ENCODE measurements at regions not wholly inside any gene's neighbourhood (a gene's known extent, or its start where the extent isn't known, plus 50 kb on each side); places are given as distances from the start of the nearest gene placed in this dataset.
"Not testable (repeated sequence)": the region's sequence is repeated elsewhere in the genome, so short reads cannot be mapped to it uniquely, and the experiment has no call there.

DNA sequence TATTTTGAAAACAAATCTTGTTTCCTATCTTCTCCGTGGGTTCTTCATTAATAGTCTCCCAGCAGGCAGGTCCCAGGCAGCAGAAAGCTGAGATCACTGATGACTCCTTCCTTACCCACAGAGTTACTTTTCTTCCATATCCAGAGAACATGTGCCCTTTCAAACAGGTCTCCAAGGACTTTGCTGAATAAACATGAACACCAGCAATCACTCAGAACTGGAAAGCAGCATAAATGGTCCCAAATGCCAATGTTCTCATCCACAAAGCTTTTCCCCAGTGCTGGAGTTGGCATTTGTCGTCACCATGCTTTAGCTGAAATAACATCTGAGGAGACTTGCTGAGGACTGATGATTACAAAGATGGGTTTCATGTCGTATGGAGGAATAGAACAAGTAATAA lies 134.0 kb downstream of the YIPF5 start:
- H3K4me1 ChIP-seq = no peaks in the 10 kb centered on the region
- DNase-seq (ENCODE audit: low spot score in 2 of 2) = no peak
- H3K27me3 ChIP-seq = no peaks in the 10 kb centered on the region
- H3K4me3 ChIP-seq = no peak overlapping the region
- no peaks in the 10 kb centered on the region for H3K9me3 ChIP-seq
- intact Hi-C loops (cut with DNase I) = no loop called here
- TF ChIP-seq, protein P1, sequence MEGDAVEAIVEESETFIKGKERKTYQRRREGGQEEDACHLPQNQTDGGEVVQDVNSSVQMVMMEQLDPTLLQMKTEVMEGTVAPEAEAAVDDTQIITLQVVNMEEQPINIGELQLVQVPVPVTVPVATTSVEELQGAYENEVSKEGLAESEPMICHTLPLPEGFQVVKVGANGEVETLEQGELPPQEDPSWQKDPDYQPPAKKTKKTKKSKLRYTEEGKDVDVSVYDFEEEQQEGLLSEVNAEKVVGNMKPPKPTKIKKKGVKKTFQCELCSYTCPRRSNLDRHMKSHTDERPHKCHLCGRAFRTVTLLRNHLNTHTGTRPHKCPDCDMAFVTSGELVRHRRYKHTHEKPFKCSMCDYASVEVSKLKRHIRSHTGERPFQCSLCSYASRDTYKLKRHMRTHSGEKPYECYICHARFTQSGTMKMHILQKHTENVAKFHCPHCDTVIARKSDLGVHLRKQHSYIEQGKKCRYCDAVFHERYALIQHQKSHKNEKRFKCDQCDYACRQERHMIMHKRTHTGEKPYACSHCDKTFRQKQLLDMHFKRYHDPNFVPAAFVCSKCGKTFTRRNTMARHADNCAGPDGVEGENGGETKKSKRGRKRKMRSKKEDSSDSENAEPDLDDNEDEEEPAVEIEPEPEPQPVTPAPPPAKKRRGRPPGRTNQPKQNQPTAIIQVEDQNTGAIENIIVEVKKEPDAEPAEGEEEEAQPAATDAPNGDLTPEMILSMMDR (IDR thresholded peaks at IDR 0.05) = no peak
- no peak overlapping the region for H3K27ac ChIP-seq
- H3K36me3 ChIP-seq = no peaks in the 10 kb centered on the region

DNA sequence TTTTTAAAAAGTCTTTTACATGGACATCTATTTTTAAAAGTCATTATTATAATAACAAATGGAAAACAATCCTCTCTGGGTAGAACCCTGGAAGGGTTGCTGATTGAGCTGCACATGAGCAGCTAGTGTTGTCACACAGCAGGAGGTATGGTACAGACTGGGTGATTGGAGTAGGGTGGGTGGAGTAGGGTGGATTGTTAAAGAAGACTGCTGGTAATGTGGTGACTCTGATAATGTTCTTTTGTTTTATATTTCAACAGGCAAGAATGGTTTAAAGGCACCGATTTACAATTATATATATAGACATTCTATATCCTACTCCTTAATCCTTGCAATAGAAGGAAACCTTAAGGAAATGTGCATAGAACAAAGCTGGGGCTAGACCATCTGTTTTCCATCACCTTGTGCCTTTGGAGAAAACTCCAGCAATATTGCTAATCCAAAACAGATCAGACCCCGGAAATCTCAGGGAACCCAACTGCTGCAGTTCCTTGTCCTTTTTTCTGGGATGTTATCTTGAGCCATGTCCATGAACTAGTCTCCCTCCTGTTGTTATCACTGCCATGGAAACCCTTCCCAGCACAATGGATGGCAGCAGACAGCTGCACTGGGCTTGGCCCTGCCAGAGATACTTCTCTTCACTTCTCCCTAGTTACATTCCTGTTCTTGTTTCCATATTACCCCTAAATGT lies 129.7 kb downstream of the YIPF5 start:
- TF ChIP-seq, protein P1 (IDR thresholded peaks at IDR 0.05) = no peak
- no peaks in the 10 kb centered on the region for H3K36me3 ChIP-seq
- H3K27ac ChIP-seq = no peak overlapping the region
- intact Hi-C loops (cut with DNase I) = no loop called here
- no peak for DNase-seq (ENCODE audit: low spot score in 2 of 2)
- no peak overlapping the region for H3K4me3 ChIP-seq
- no peaks in the 10 kb centered on the region for H3K27me3 ChIP-seq
- H3K9me3 ChIP-seq = no peaks in the 10 kb centered on the region
- no peaks in the 10 kb centered on the region for H3K4me1 ChIP-seq

DNA sequence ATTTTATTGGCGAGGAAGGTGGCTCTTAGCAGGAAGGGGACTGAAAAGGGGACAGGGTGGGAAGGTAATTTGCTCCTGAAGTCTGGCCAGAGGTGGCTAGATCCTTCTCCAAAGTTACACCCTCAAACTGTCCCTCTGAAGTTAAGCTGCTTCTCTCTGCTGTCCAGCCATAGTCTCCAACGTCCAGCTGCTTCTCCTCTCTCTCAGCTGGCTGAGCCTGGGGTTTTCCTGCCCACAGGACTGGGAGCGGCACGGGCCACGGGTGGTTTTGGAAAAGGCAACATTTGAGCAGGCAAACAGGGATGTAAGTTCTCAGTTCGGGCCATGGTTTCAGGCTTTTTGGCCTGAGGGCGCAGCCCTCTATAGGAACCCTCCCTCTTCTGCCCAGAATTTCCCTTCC lies 128.3 kb downstream of the YIPF5 start:
- Histone ChIP-seq H3K36me3 (no peaks in the 10 kb centered on the region), H3K27me3 (no peaks in the 10 kb centered on the region), H3K4me3 (no peak overlapping the region), H3K4me1 (no peaks in the 10 kb centered on the region), H3K9me3 (no peaks in the 10 kb centered on the region), H3K27ac (no peak overlapping the region)
- TF ChIP-seq, protein P1 (IDR thresholded peaks at IDR 0.05) = no peak
- intact Hi-C loops (cut with DNase I) = no loop called here
- DNase-seq (ENCODE audit: low spot score in 2 of 2) = no peak

DNA sequence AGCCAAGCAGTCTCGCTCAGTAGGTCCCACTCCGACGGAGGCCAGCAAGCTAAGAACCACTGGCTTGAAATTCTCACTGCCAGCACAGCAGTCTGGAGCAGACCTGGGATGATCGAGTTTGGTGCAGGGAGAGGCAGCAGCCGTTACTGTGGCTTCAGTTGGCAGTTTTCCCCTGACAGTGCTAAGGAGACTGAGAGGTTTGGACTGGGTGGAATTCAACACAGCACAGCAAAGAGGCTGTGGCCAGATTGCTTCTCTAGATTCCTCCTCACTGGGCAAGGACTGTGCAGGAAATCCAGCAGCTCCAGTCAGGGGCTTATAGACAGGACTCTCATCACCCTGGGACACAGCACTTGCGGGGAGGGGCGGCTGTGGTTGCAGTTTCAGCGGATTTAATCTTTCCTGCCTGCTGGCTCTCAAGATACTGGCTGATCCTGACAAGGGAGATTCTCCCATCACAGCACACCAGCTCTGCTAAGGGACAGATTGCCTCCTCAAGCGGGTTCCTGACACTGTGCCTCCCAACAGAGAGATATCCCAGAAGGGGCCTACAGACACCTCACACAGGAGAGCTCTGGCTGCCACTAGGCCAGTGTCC lies 122.1 kb downstream of the YIPF5 start:
- Histone ChIP-seq H3K9me3 (no peaks in the 10 kb centered on the region), H3K36me3 (no peaks in the 10 kb centered on the region), H3K4me1 (no peaks in the 10 kb centered on the region), H3K4me3 (no peak overlapping the region), H3K27ac (no peak overlapping the region), H3K27me3 (no peaks in the 10 kb centered on the region)
- DNase-seq (ENCODE audit: low spot score in 2 of 2) = no peak
- TF ChIP-seq, protein P1 (IDR thresholded peaks at IDR 0.05) = no peak
- intact Hi-C loops (cut with DNase I) = no loop called here

DNA sequence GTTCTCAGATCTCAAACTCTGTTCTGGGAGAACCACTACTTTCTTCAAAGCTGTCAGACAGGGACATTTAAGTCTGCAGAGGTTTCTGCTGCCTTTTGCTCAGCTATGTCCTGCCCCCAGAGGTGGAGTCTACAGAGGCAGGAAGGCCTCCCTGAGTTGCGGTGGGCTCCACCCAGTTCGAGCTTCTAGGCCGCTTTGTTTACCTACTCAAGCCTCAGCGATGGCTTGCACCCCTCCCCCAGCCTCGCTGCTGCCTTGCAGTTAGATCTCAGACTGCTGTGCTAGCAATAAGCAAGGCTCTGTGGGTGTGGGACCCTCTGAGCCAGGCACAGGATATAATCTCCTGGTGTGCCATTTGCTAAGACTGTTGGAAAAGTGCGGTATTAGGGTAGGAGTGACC lies 115.1 kb downstream of the YIPF5 start:
- H3K9me3 ChIP-seq; H3K4me3 ChIP-seq; H3K36me3 ChIP-seq; H3K4me1 ChIP-seq; H3K27ac ChIP-seq; intact Hi-C loops (cut with DNase I); H3K27me3 ChIP-seq; DNase-seq (ENCODE audit: low spot score in 2 of 2): not testable (repeated sequence)

DNA sequence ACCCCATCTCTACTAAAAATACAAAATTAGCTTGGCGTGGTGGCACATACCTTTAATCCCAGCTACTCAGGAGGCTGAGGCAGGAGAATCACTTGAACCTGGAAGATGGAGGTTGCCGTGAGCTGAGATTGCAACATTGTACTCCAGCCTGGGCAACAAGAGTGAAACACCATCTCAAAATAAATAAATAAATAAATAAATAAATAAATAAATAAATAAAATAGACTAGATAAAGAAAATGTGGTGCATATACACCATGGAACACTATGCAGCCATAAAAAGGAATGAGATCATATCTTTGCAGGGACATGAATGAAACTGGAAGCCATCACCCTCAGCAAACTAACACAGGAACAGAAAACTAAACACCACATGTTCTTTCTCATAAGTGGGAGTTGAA lies 110.4 kb downstream of the YIPF5 start:
- H3K4me1 ChIP-seq; intact Hi-C loops (cut with DNase I): not testable (repeated sequence)

More for the DNA sequence above, 110.4 kb downstream of the YIPF5 start:
- not testable (repeated sequence) for H3K9me3 ChIP-seq; H3K4me3 ChIP-seq; DNase-seq (ENCODE audit: low spot score in 2 of 2); H3K27me3 ChIP-seq; H3K36me3 ChIP-seq; H3K27ac ChIP-seq
